ENCODE measurements at regions not wholly inside any gene's neighbourhood (a gene's known extent, or its start where the extent isn't known, plus 50 kb on each side); places are given as distances from the start of the nearest gene placed in this dataset.

DNA sequence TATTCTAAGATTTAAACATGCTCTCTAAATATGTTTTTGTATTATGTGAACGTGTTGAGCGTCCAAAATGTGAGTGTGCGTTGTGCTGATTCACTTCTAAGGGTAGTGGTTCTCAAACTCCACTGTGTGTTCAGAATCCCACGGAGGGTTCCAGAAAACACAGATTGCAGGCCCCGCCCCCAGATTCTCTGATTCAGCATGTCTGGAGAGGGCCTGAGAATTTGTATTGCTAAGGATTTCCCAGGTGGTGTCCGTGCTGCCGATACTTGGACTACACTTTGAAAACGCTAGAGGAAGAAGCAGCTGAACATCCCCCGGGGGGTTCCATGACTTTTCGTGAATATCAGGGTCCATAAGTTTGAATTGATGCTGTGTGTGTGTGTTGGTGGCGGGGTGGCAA is 1043.2 kb upstream of the WWC1 start:
- TF ChIP-seq, protein P1, sequence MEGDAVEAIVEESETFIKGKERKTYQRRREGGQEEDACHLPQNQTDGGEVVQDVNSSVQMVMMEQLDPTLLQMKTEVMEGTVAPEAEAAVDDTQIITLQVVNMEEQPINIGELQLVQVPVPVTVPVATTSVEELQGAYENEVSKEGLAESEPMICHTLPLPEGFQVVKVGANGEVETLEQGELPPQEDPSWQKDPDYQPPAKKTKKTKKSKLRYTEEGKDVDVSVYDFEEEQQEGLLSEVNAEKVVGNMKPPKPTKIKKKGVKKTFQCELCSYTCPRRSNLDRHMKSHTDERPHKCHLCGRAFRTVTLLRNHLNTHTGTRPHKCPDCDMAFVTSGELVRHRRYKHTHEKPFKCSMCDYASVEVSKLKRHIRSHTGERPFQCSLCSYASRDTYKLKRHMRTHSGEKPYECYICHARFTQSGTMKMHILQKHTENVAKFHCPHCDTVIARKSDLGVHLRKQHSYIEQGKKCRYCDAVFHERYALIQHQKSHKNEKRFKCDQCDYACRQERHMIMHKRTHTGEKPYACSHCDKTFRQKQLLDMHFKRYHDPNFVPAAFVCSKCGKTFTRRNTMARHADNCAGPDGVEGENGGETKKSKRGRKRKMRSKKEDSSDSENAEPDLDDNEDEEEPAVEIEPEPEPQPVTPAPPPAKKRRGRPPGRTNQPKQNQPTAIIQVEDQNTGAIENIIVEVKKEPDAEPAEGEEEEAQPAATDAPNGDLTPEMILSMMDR (IDR thresholded peaks at IDR 0.05; ENCODE audit: low read depth, low read length, missing input control): no peak
- TF ChIP-seq YY1 (IDR thresholded peaks at IDR 0.05): no peak
- TF ChIP-seq, protein P2, sequence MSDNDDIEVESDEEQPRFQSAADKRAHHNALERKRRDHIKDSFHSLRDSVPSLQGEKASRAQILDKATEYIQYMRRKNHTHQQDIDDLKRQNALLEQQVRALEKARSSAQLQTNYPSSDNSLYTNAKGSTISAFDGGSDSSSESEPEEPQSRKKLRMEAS (IDR thresholded peaks at IDR 0.05): no peak
- no peak for TF ChIP-seq NR2F2 (IDR thresholded peaks at IDR 0.05)
- TF ChIP-seq, protein P3, sequence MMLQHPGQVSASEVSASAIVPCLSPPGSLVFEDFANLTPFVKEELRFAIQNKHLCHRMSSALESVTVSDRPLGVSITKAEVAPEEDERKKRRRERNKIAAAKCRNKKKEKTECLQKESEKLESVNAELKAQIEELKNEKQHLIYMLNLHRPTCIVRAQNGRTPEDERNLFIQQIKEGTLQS (IDR thresholded peaks at IDR 0.05): no peak

Measured in liver (tissue), 3 donors.